ENCODE measurements at regions not wholly inside any gene's neighbourhood (a gene's known extent, or its start where the extent isn't known, plus 50 kb on each side); places are given as distances from the start of the nearest gene placed in this dataset.

- DNase-seq (ENCODE audit: low spot score) (no peak), ATAC-seq (ENCODE audit: low FRiP score) (no peak)
- no peak for TF ChIP-seq CTCF (IDR thresholded peaks at IDR 0.05)
Measured at GRCh38 chr2:212646698-212647366, 108.2 kb upstream of the ERBB4 start.

- DNase-seq (ENCODE audit: low spot score) (no peak), ATAC-seq (ENCODE audit: low FRiP score) (no peak)
- no peak for TF ChIP-seq CTCF (IDR thresholded peaks at IDR 0.05)
Measured at GRCh38 chr2:212644195-212644837, 105.7 kb upstream of the ERBB4 start.

- DNase-seq (ENCODE audit: low spot score) = no peak
- ATAC-seq (ENCODE audit: low FRiP score) = no peak
- TF ChIP-seq CTCF (IDR thresholded peaks at IDR 0.05) = no peak
Measured at GRCh38 chr2:212640428-212640827, 101.8 kb upstream of the ERBB4 start.

GRCh38 chr2:212638694-212639093 lies 100.1 kb upstream of the ERBB4 start:
- DNase-seq (ENCODE audit: low spot score) (no peak), ATAC-seq (ENCODE audit: low FRiP score) (no peak)
- TF ChIP-seq CTCF (IDR thresholded peaks at IDR 0.05) = no peak

GRCh38 chr2:212628586-212628985 lies 90.0 kb upstream of the ERBB4 start:
- ATAC-seq (ENCODE audit: low FRiP score) (no peak), DNase-seq (ENCODE audit: low spot score) (no peak)
- no peak for TF ChIP-seq CTCF (IDR thresholded peaks at IDR 0.05)

- no peak for ATAC-seq (ENCODE audit: low FRiP score)
- no peak for DNase-seq (ENCODE audit: low spot score)
Measured at GRCh38 chr2:212626371-212626918, 87.8 kb upstream of the ERBB4 start.

More at GRCh38 chr2:212626371-212626918, 87.8 kb upstream of the ERBB4 start:
- TF ChIP-seq CTCF (IDR thresholded peaks at IDR 0.05) = no peak

All from omental fat pad (tissue), 3 donors.